AG10803 (cell line): ENCODE measurements at regions not wholly inside any gene's neighbourhood (a gene's known extent, or its start where the extent isn't known, plus 50 kb on each side); places are given as distances from the start of the nearest gene placed in this dataset.
"Not testable (repeated sequence)": the region's sequence is repeated elsewhere in the genome, so short reads cannot be mapped to it uniquely, and the experiment has no call there.

Experiments
- DNase-seq: peaks from one replicate; pipeline ENCODE4 v3.0.0; 2010; ENCODE audit warnings: low read depth
- H3K4me3 ChIP-seq: 2 replicates; pipeline ENCODE4 v1.5.1; 2011; ENCODE audit warnings: mild to moderate bottlenecking, low read length, control low read depth
- CTCF ChIP-seq: conservative IDR thresholded peaks from 2 replicates; pipeline ENCODE4 v1.5.1; 2011; ENCODE audit warnings: mild to moderate bottlenecking, low read length, control low read depth, inconsistent platforms

GRCh38 chr6:68031054-68031453 lies 604.0 kb upstream of the ADGRB3 start:
- DNase-seq = no peak
- TF ChIP-seq CTCF = no peak
- H3K4me3 ChIP-seq = no peak overlapping the region

- no peak for TF ChIP-seq CTCF
- H3K4me3 ChIP-seq = no peak overlapping the region
- DNase-seq = no peak
Measured at GRCh38 chr6:68026483-68026882, 608.6 kb upstream of the ADGRB3 start.

- no peak for DNase-seq
- no peak overlapping the region for H3K4me3 ChIP-seq
- no peak for TF ChIP-seq CTCF
Measured at GRCh38 chr6:68025764-68026163, 609.3 kb upstream of the ADGRB3 start.

GRCh38 chr6:68024570-68025269 lies 610.4 kb upstream of the ADGRB3 start:
- TF ChIP-seq CTCF = no peak
- no peak for DNase-seq
- H3K4me3 ChIP-seq = no peak overlapping the region

GRCh38 chr6:68022968-68023367 lies 612.1 kb upstream of the ADGRB3 start:
- not testable (repeated sequence) for DNase-seq, H3K4me3 ChIP-seq

GRCh38 chr6:68013780-68014515 lies 621.1 kb upstream of the ADGRB3 start:
- no peak overlapping the region for H3K4me3 ChIP-seq
- no peak for DNase-seq
- TF ChIP-seq CTCF = no peak

GRCh38 chr6:68012822-68013221 lies 622.3 kb upstream of the ADGRB3 start:
- TF ChIP-seq CTCF = no peak
- no peak for DNase-seq
- no peak overlapping the region for H3K4me3 ChIP-seq
